Transverse colon (tissue), 4 donors: ENCODE measurements at regions not wholly inside any gene's neighbourhood (a gene's known extent, or its start where the extent isn't known, plus 50 kb on each side); places are given as distances from the start of the nearest gene placed in this dataset.

ENCODE experiments used
- DNase-seq: peaks from one replicate; pipeline ENCODE4 v3.0.0-alpha.2; 2019
- H3K27ac ChIP-seq, 4 donors: fragments of 200-600 bp; sonication (generic); 2 replicates each; pipeline ENCODE4 v1.5.1; 2016 to 2018; ENCODE audit warnings: inconsistent platforms in 4 of 4
- H3K27me3 ChIP-seq: fragments of 200-600 bp; sonication (generic); 2 replicates; pipeline ENCODE4 v1.5.1; 2017; ENCODE audit warnings: inconsistent platforms
- H3K36me3 ChIP-seq, 4 donors: fragments of 200-600 bp; sonication (generic); 2 replicates each; pipeline ENCODE4 v1.5.1; 2017 to 2019; ENCODE audit warnings: inconsistent platforms in 4 of 4
- H3K4me1 ChIP-seq, 4 donors: fragments of 200-600 bp; sonication (generic); 2 replicates each; pipeline ENCODE4 v1.5.1; 2017 to 2020; ENCODE audit warnings: inconsistent platforms in 4 of 4
- H3K4me3 ChIP-seq, 4 donors: fragments of 200-600 bp; sonication (generic); 1 replicate in 1 of 4; 2 replicates in 3 of 4; pipeline versions ENCODE4 v1.5.1 to v1.6.1; 2017 to 2019; ENCODE audit warnings: inconsistent platforms in 4 of 4
- H3K9me3 ChIP-seq, 2 donors: fragments of 200-600 bp; sonication (generic); 2 replicates each; pipeline ENCODE4 v1.5.1; 2017 to 2019; ENCODE audit warnings: inconsistent platforms in 2 of 2
- EP300 ChIP-seq: sonication (generic); formaldehyde crosslinking; IDR thresholded peaks from one replicate; pipeline ENCODE4 v1.6.1; 2017; ENCODE audit warnings: antibody characterized with exemption, low read depth
- POLR2A ChIP-seq: fragments of 450-650 bp; IDR thresholded peaks from one replicate; pipeline ENCODE4 v1.6.1; 2016; ENCODE audit warnings: antibody characterized with exemption, mild to moderate bottlenecking, moderate library complexity
- POLR2AphosphoS5 ChIP-seq, 3 donors: sonication (generic); formaldehyde crosslinking; IDR thresholded peaks; one replicate each; pipeline ENCODE4 v1.6.1; 2016; ENCODE audit warnings: antibody characterized with exemption in 3 of 3
- WGBS, 2 donors: methylation state at CpG; one replicate each; pipeline ENCODE4 v1.1.5; 2018; ENCODE audit warnings: low coverage in 1 of 2; 5-methylcytosine and 5-hydroxymethylcytosine counted together
- in situ Hi-C, 4 donors: fragments of 200-750 bp; cut with MboI; loops; one replicate each; pipeline versions ENCODE4 v1.15.0 to v1.15.1; 2017; ENCODE audit warnings: low sequenced_read_pairs in 3 of 4, low pct_ligation_motif_present in 1 of 4, low pct_unique_long_range_greater_than_20kb in 1 of 4
- intact Hi-C: fragments of 100-400 bp; cut with DNase I; formaldehyde crosslinking; loops from one replicate; pipeline ENCODE4 v1.15.1; 2023; ENCODE audit warnings: low total_unique reads
- TF ChIP-seq, protein P1 (sequence below), 5 experiments: fragments of 200-600 bp in 3 of 5; fragments of 450-650 bp in 2 of 5; sonication (generic) in 3 of 5; IDR thresholded peaks; 1 replicate in 2 of 5; 2 replicates in 3 of 5; pipeline ENCODE4 v1.5.1; 2016 to 2017; ENCODE audit warnings: antibody characterized with exemption in 5 of 5, inconsistent platforms in 3 of 5, mild to moderate bottlenecking in 2 of 5, moderate library complexity in 1 of 5

DNA sequence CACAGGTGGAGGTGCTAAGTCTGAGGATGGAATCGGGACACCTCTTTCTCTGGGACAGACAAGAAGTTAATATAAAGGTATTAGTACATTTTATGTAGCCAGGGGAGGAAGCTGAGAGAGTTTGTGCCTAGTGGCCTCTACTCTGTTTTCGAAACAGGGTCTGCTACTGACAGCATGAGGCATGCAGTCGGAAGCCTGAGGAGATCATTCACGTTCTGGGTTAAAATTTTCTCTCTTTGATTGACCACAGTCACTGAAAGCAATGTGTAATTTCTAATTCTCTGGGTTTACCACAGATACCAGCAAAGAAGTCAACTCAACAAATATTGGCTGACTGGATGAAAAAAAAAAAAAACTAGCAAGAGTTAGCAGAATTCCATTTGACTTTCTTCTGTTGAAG lies 53.3 kb upstream of the KCTD7 start:
- H3K27me3 ChIP-seq: no peaks in the 10 kb centered on the region
- H3K4me3 ChIP-seq: no peak overlapping the region
- H3K9me3 ChIP-seq: no peaks in the 10 kb centered on the region
- TF ChIP-seq, protein P1, sequence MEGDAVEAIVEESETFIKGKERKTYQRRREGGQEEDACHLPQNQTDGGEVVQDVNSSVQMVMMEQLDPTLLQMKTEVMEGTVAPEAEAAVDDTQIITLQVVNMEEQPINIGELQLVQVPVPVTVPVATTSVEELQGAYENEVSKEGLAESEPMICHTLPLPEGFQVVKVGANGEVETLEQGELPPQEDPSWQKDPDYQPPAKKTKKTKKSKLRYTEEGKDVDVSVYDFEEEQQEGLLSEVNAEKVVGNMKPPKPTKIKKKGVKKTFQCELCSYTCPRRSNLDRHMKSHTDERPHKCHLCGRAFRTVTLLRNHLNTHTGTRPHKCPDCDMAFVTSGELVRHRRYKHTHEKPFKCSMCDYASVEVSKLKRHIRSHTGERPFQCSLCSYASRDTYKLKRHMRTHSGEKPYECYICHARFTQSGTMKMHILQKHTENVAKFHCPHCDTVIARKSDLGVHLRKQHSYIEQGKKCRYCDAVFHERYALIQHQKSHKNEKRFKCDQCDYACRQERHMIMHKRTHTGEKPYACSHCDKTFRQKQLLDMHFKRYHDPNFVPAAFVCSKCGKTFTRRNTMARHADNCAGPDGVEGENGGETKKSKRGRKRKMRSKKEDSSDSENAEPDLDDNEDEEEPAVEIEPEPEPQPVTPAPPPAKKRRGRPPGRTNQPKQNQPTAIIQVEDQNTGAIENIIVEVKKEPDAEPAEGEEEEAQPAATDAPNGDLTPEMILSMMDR (IDR thresholded peaks at IDR 0.05): no peak
- TF ChIP-seq EP300 (no peak), POLR2AphosphoS5 (IDR thresholded peaks at IDR 0.05) (no peak), POLR2A (no peak)
- intact Hi-C loops (no loop called here), in situ Hi-C loops (no loop called here)
- H3K36me3 ChIP-seq: peaks cover 0 to 13% (median 5%) of the 10 kb centered on the region in 4 donors
- H3K4me1 ChIP-seq: peaks cover 0 to 22% (median 6%) of the 10 kb centered on the region in 4 donors
- no peak overlapping the region for H3K27ac ChIP-seq
- no peak for DNase-seq
- WGBS, 2 donors: 65 to 71% methylated on average over 4 of the region's 4 CpGs

DNA sequence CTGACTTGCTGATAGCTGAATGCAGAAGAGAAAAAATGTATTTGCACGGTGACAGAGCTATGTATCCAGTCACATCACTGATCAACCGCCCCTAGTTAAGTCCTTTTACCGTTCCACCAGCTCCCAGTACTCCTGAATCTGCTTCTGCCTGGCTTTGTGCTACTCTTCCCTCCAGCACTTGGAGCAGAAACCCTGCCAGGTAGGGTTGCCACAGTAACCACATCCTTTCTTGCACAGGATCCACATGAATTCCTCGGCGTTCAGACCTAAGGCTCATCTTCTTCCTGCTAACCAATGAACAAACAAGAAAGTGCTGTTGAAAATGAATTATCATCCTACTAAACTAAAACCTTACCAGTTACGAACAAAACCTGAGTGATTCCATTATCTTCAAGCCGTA lies 52.0 kb upstream of the KCTD7 start:
- WGBS, 2 donors: 79 to 86% methylated on average over 2 to 7 of the region's 7 CpGs
- Histone ChIP-seq H3K27ac (no peak overlapping the region), H3K27me3 (no peaks in the 10 kb centered on the region), H3K9me3 (no peaks in the 10 kb centered on the region), H3K36me3 (peaks cover 0 to 13% (median 5%) of the 10 kb centered on the region in 4 donors), H3K4me3 (no peak overlapping the region), H3K4me1 (peaks cover 0 to 22% (median 6%) of the 10 kb centered on the region in 4 donors)
- no peak for DNase-seq
- in situ Hi-C loops: no loop called here
- intact Hi-C loops: no loop called here
- no peak for TF ChIP-seq POLR2A
- TF ChIP-seq, protein P1 (IDR thresholded peaks at IDR 0.05): no peak
- TF ChIP-seq EP300: no peak
- TF ChIP-seq POLR2AphosphoS5 (IDR thresholded peaks at IDR 0.05): no peak
